ENCODE measurements at regions not wholly inside any gene's neighbourhood (a gene's known extent, or its start where the extent isn't known, plus 50 kb on each side); places are given as distances from the start of the nearest gene placed in this dataset.

GRCh38 chr5:91607675-91608074 is 224.6 kb upstream of the ARRDC3 start:
- Histone ChIP-seq H3K27me3 (ENCODE audit: insufficient read depth, poor library complexity, severe bottlenecking) (no peaks in the 10 kb centered on the region), H3K4me3 (replicated peaks; ENCODE audit: insufficient read depth, low read length) (no peak overlapping the region), H3K27ac (replicated peaks) (no peak overlapping the region)
- no peak for TF ChIP-seq POLR2AphosphoS5 (IDR thresholded peaks at IDR 0.05; ENCODE audit: low read depth)
- TF ChIP-seq REST (IDR thresholded peaks at IDR 0.05; ENCODE audit: insufficient replicate concordance, low read depth): no peak
- TF ChIP-seq CTCF (IDR thresholded peaks at IDR 0.05; ENCODE audit: insufficient read depth, low read length): no peak
- TF ChIP-seq SPI1 (IDR thresholded peaks at IDR 0.05; ENCODE audit: borderline replicate concordance, low read depth): no peak
- no peak for TF ChIP-seq GABPA (IDR thresholded peaks at IDR 0.05; ENCODE audit: low read depth)
- DNase-seq (ENCODE audit: low read depth in 1 of 2, low spot score in 1 of 2): no peak

GRCh38 chr5:91599863-91600262 is 216.7 kb upstream of the ARRDC3 start:
- no peaks in the 10 kb centered on the region for H3K27me3 ChIP-seq (ENCODE audit: insufficient read depth, poor library complexity, severe bottlenecking)

GRCh38 chr5:91598216-91598615 is 215.1 kb upstream of the ARRDC3 start:
- H3K27ac ChIP-seq (replicated peaks): no peak overlapping the region
- H3K4me3 ChIP-seq (replicated peaks; ENCODE audit: insufficient read depth, low read length): no peak overlapping the region
- TF ChIP-seq GABPA (IDR thresholded peaks at IDR 0.05; ENCODE audit: low read depth) (no peak), SPI1 (IDR thresholded peaks at IDR 0.05; ENCODE audit: borderline replicate concordance, low read depth) (no peak), CTCF (IDR thresholded peaks at IDR 0.05; ENCODE audit: insufficient read depth, low read length) (no peak), REST (IDR thresholded peaks at IDR 0.05; ENCODE audit: insufficient replicate concordance, low read depth) (no peak), POLR2AphosphoS5 (IDR thresholded peaks at IDR 0.05; ENCODE audit: low read depth) (no peak)
- DNase-seq (ENCODE audit: low read depth in 1 of 2, low spot score in 1 of 2): no peak
- no peaks in the 10 kb centered on the region for H3K27me3 ChIP-seq (ENCODE audit: insufficient read depth, poor library complexity, severe bottlenecking)

More at GRCh38 chr5:91599863-91600262, 216.7 kb upstream of the ARRDC3 start:
- TF ChIP-seq CTCF (IDR thresholded peaks at IDR 0.05; ENCODE audit: insufficient read depth, low read length) (no peak), REST (IDR thresholded peaks at IDR 0.05; ENCODE audit: insufficient replicate concordance, low read depth) (no peak), GABPA (IDR thresholded peaks at IDR 0.05; ENCODE audit: low read depth) (no peak), POLR2AphosphoS5 (IDR thresholded peaks at IDR 0.05; ENCODE audit: low read depth) (no peak), SPI1 (IDR thresholded peaks at IDR 0.05; ENCODE audit: borderline replicate concordance, low read depth) (no peak)
- DNase-seq (ENCODE audit: low read depth in 1 of 2, low spot score in 1 of 2): no peak
- Histone ChIP-seq H3K4me3 (replicated peaks; ENCODE audit: insufficient read depth, low read length) (no peak overlapping the region), H3K27ac (replicated peaks) (no peak overlapping the region)

Data from HL-60 (cell line).